ENCODE measurements at regions not wholly inside any gene's neighbourhood (a gene's known extent, or its start where the extent isn't known, plus 50 kb on each side); places are given as distances from the start of the nearest gene placed in this dataset.
"Not testable (repeated sequence)": the region's sequence is repeated elsewhere in the genome, so short reads cannot be mapped to it uniquely, and the experiment has no call there.

- no peak overlapping the region for H3K4me3 ChIP-seq (ENCODE audit: low read depth, low read length)
- no peak for DNase-seq (ENCODE audit: low read depth)
- TF ChIP-seq CTCF (IDR thresholded peaks at IDR 0.05; ENCODE audit: low read depth, low read length, missing control alignments) = no peak
These were observed 118.3 kb downstream of the EXOC5 start for GRCh38 chr14:57150449-57150848.

- no peak for TF ChIP-seq CTCF (IDR thresholded peaks at IDR 0.05; ENCODE audit: low read depth, low read length, missing control alignments)
- no peak overlapping the region for H3K4me3 ChIP-seq (ENCODE audit: low read depth, low read length)
- DNase-seq (ENCODE audit: low read depth) = no peak
These were observed 129.5 kb downstream of the EXOC5 start for GRCh38 chr14:57139173-57139572.

GRCh38 chr14:57136669-57137328 lies 131.9 kb downstream of the EXOC5 start:
- DNase-seq (ENCODE audit: low read depth) = no peak
- TF ChIP-seq CTCF (IDR thresholded peaks at IDR 0.05; ENCODE audit: low read depth, low read length, missing control alignments) = no peak
- no peak overlapping the region for H3K4me3 ChIP-seq (ENCODE audit: low read depth, low read length)

- DNase-seq (ENCODE audit: low read depth); H3K4me3 ChIP-seq (ENCODE audit: low read depth, low read length): not testable (repeated sequence)
These were observed 140.9 kb downstream of the EXOC5 start for GRCh38 chr14:57127809-57128208.

GRCh38 chr14:57122129-57122528 lies 146.6 kb downstream of the EXOC5 start:
- TF ChIP-seq CTCF (IDR thresholded peaks at IDR 0.05; ENCODE audit: low read depth, low read length, missing control alignments) = no peak
- DNase-seq (ENCODE audit: low read depth) = no peak
- H3K4me3 ChIP-seq (ENCODE audit: low read depth, low read length) = no peak overlapping the region

GRCh38 chr14:57112072-57112807 lies 156.5 kb downstream of the EXOC5 start:
- DNase-seq (ENCODE audit: low read depth); H3K4me3 ChIP-seq (ENCODE audit: low read depth, low read length): not testable (repeated sequence)

GRCh38 chr14:57110411-57110810 lies 158.3 kb downstream of the EXOC5 start:
- H3K4me3 ChIP-seq (ENCODE audit: low read depth, low read length); DNase-seq (ENCODE audit: low read depth): not testable (repeated sequence)

GRCh38 chr14:57091030-57091608 lies 177.6 kb downstream of the EXOC5 start:
- DNase-seq (ENCODE audit: low read depth) = no peak
- no peak overlapping the region for H3K4me3 ChIP-seq (ENCODE audit: low read depth, low read length)
- no peak for TF ChIP-seq CTCF (IDR thresholded peaks at IDR 0.05; ENCODE audit: low read depth, low read length, missing control alignments)

Measured in GM12864 (cell line).